Activated T-cell treated with anti-CD3 and anti-CD28 coated beads, Interleukin-2, amount 50 U/mL, for 4 hours (primary cell): ENCODE measurements at regions not wholly inside any gene's neighbourhood (a gene's known extent, or its start where the extent isn't known, plus 50 kb on each side); places are given as distances from the start of the nearest gene placed in this dataset.

ENCODE experiments used
- ATAC-seq, 2 donors: fragments of 200-7000 bp; cut with Tn5 transposase; one replicate each; pipeline ENCODE4 v1.10.0; 2021
- DNase-seq: peaks from one replicate; pipeline ENCODE4 v3.0.0-alpha.2; 2020
- H3K27me3 Mint-ChIP-seq: one replicate; pipeline ENCODE4 v1.8.0; 2021; ENCODE audit warnings: low read depth, mixed read lengths
- H3K36me3 Mint-ChIP-seq: one replicate; pipeline ENCODE4 v1.8.0; 2022; ENCODE audit warnings: mixed read lengths; ENCODE audit not compliant: insufficient read depth
- H3K4me1 Mint-ChIP-seq: one replicate; pipeline ENCODE4 v1.8.0; 2021; ENCODE audit warnings: low read depth, mixed read lengths
- H3K4me3 Mint-ChIP-seq: one replicate; pipeline ENCODE4 v1.8.0; 2021; ENCODE audit warnings: mild to moderate bottlenecking, moderate library complexity, mixed read lengths
- H3K9me3 Mint-ChIP-seq: one replicate; pipeline ENCODE4 v1.8.0; 2021; ENCODE audit warnings: mixed read lengths

GRCh38 chr3:107959550-107960154 is 131.2 kb downstream of the CD47 start:
- ATAC-seq, result no peak
- no peak for DNase-seq
- Mint-ChIP-seq H3K4me1 (peaks cover 13% of the 10 kb centered on the region), H3K36me3 (no peaks in the 10 kb centered on the region), H3K9me3 (no peaks in the 10 kb centered on the region), H3K4me3 (no peak overlapping the region), H3K27me3 (no peaks in the 10 kb centered on the region)

- DNase-seq, result no peak
These were observed 132.7 kb downstream of the CD47 start for GRCh38 chr3:107958146-107958545.

GRCh38 chr3:107956991-107957900 is 133.6 kb downstream of the CD47 start:
- ATAC-seq, result peak; percentile 14 to 34
- H3K27me3 Mint-ChIP-seq, result no peaks in the 10 kb centered on the region
- H3K4me1 Mint-ChIP-seq, result peaks cover 27% of the 10 kb centered on the region
- no peak for DNase-seq
- H3K4me3 Mint-ChIP-seq, result no peak overlapping the region
- H3K36me3 Mint-ChIP-seq, result no peaks in the 10 kb centered on the region
- H3K9me3 Mint-ChIP-seq, result no peaks in the 10 kb centered on the region

More at GRCh38 chr3:107958146-107958545, 132.7 kb downstream of the CD47 start:
- ATAC-seq, result no peak
- no peaks in the 10 kb centered on the region for H3K9me3 Mint-ChIP-seq
- H3K36me3 Mint-ChIP-seq, result no peaks in the 10 kb centered on the region
- H3K4me1 Mint-ChIP-seq, result peaks cover 24% of the 10 kb centered on the region
- H3K27me3 Mint-ChIP-seq, result no peaks in the 10 kb centered on the region
- no peak overlapping the region for H3K4me3 Mint-ChIP-seq

- Mint-ChIP-seq H3K9me3 (no peaks in the 10 kb centered on the region), H3K27me3 (no peaks in the 10 kb centered on the region), H3K4me3 (no peak overlapping the region), H3K36me3 (no peaks in the 10 kb centered on the region), H3K4me1 (peaks cover 27% of the 10 kb centered on the region)
- no peak for ATAC-seq
- no peak for DNase-seq
These were observed 136.0 kb downstream of the CD47 start for GRCh38 chr3:107954845-107955244.

- Mint-ChIP-seq H3K4me3 (no peak overlapping the region), H3K9me3 (no peaks in the 10 kb centered on the region), H3K4me1 (peaks cover 27% of the 10 kb centered on the region), H3K27me3 (no peaks in the 10 kb centered on the region), H3K36me3 (no peaks in the 10 kb centered on the region)
- no peak for ATAC-seq
- DNase-seq, result no peak
These were observed 137.1 kb downstream of the CD47 start for GRCh38 chr3:107953722-107954121.

- Mint-ChIP-seq H3K4me3 (no peak overlapping the region), H3K36me3 (no peaks in the 10 kb centered on the region), H3K4me1 (peaks cover 23% of the 10 kb centered on the region), H3K9me3 (no peaks in the 10 kb centered on the region), H3K27me3 (no peaks in the 10 kb centered on the region)
- ATAC-seq (no peak), DNase-seq (no peak)
These were observed 139.7 kb downstream of the CD47 start for GRCh38 chr3:107951126-107951525.

- Mint-ChIP-seq H3K4me3 (no peak overlapping the region), H3K27me3 (no peaks in the 10 kb centered on the region), H3K36me3 (no peaks in the 10 kb centered on the region), H3K9me3 (no peaks in the 10 kb centered on the region), H3K4me1 (peaks cover 22% of the 10 kb centered on the region)
- ATAC-seq (no peak), DNase-seq (no peak)
These were observed 140.4 kb downstream of the CD47 start for GRCh38 chr3:107950417-107950816.

GRCh38 chr3:107949394-107949970 is 141.3 kb downstream of the CD47 start:
- no peak for DNase-seq
- Mint-ChIP-seq H3K4me1 (peaks cover 13% of the 10 kb centered on the region), H3K27me3 (no peaks in the 10 kb centered on the region), H3K36me3 (no peaks in the 10 kb centered on the region), H3K4me3 (no peak overlapping the region), H3K9me3 (no peaks in the 10 kb centered on the region)
- ATAC-seq, result no peak

- Mint-ChIP-seq H3K9me3 (no peaks in the 10 kb centered on the region), H3K4me1 (peaks cover 14% of the 10 kb centered on the region), H3K27me3 (no peaks in the 10 kb centered on the region), H3K4me3 (no peak overlapping the region), H3K36me3 (no peaks in the 10 kb centered on the region)
- DNase-seq (no peak), ATAC-seq (no peak)
These were observed 143.6 kb downstream of the CD47 start for GRCh38 chr3:107947203-107947602.

GRCh38 chr3:107946700-107947099 is 144.1 kb downstream of the CD47 start:
- no peaks in the 10 kb centered on the region for H3K36me3 Mint-ChIP-seq
- H3K9me3 Mint-ChIP-seq, result no peaks in the 10 kb centered on the region
- no peaks in the 10 kb centered on the region for H3K27me3 Mint-ChIP-seq
- H3K4me1 Mint-ChIP-seq, result peaks cover 19% of the 10 kb centered on the region
- DNase-seq (no peak), ATAC-seq (no peak)
- no peak overlapping the region for H3K4me3 Mint-ChIP-seq

GRCh38 chr3:107945417-107946094 is 145.3 kb downstream of the CD47 start:
- DNase-seq, result no peak
- H3K4me3 Mint-ChIP-seq, result no peak overlapping the region
- no peaks in the 10 kb centered on the region for H3K27me3 Mint-ChIP-seq
- H3K36me3 Mint-ChIP-seq, result no peaks in the 10 kb centered on the region
- no peaks in the 10 kb centered on the region for H3K9me3 Mint-ChIP-seq
- ATAC-seq, result no peak
- peaks cover 23% of the 10 kb centered on the region for H3K4me1 Mint-ChIP-seq

- H3K4me1 Mint-ChIP-seq, result peaks cover 23% of the 10 kb centered on the region
- no peaks in the 10 kb centered on the region for H3K36me3 Mint-ChIP-seq
- H3K9me3 Mint-ChIP-seq, result no peaks in the 10 kb centered on the region
- H3K4me3 Mint-ChIP-seq, result no peak overlapping the region
- DNase-seq (no peak), ATAC-seq (no peak)
- H3K27me3 Mint-ChIP-seq, result no peaks in the 10 kb centered on the region
These were observed 146.9 kb downstream of the CD47 start for GRCh38 chr3:107943786-107944523.

- no peak for DNase-seq
- Mint-ChIP-seq H3K9me3 (no peaks in the 10 kb centered on the region), H3K36me3 (no peaks in the 10 kb centered on the region), H3K27me3 (no peaks in the 10 kb centered on the region), H3K4me3 (no peak overlapping the region), H3K4me1 (peaks cover 24% of the 10 kb centered on the region)
- ATAC-seq, result no peak
These were observed 147.7 kb downstream of the CD47 start for GRCh38 chr3:107942951-107943749.
